ENCODE measurements at regions not wholly inside any gene's neighbourhood (a gene's known extent, or its start where the extent isn't known, plus 50 kb on each side); places are given as distances from the start of the nearest gene placed in this dataset.

- H3K4me1 ChIP-seq, result no peaks in the 10 kb centered on the region
- no peaks in the 10 kb centered on the region for H3K27me3 ChIP-seq
- H3K4me3 ChIP-seq, result no peak overlapping the region
- intact Hi-C loops (cut with DNase I; ENCODE audit: low total_unique reads), result no loop called here
- no peak for TF ChIP-seq POLR2A (IDR thresholded peaks at IDR 0.05)
- TF ChIP-seq, protein P1, sequence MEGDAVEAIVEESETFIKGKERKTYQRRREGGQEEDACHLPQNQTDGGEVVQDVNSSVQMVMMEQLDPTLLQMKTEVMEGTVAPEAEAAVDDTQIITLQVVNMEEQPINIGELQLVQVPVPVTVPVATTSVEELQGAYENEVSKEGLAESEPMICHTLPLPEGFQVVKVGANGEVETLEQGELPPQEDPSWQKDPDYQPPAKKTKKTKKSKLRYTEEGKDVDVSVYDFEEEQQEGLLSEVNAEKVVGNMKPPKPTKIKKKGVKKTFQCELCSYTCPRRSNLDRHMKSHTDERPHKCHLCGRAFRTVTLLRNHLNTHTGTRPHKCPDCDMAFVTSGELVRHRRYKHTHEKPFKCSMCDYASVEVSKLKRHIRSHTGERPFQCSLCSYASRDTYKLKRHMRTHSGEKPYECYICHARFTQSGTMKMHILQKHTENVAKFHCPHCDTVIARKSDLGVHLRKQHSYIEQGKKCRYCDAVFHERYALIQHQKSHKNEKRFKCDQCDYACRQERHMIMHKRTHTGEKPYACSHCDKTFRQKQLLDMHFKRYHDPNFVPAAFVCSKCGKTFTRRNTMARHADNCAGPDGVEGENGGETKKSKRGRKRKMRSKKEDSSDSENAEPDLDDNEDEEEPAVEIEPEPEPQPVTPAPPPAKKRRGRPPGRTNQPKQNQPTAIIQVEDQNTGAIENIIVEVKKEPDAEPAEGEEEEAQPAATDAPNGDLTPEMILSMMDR (IDR thresholded peaks at IDR 0.05), result no peak
- H3K9me3 ChIP-seq, result no peaks in the 10 kb centered on the region
- H3K27ac ChIP-seq, result no peak overlapping the region
- 62 to 70% methylated on average over 5 of the region's 5 CpGs for WGBS, 2 donors
- H3K36me3 ChIP-seq (ENCODE audit: low read depth, missing control alignments), result no peaks in the 10 kb centered on the region
- DNase-seq, result no peak
Observed at GRCh38 chr11:13101644-13102512, 92.8 kb downstream of the RASSF10 start.

DNA sequence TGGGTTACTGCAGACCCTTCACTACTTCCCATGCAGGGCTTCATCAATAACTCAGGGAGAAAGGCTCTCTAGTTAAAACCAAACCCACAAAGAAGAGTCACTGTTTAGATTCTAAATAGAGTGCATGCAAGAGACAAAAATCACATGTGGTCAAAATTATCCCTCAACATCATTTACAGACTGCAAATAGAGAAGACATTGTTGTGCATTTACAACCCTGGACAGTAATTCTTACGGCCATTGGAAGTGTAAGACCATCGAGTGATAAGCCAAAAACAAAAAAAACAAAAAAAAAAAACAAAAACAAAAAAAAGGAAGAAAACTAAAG, 93.4 kb downstream of the RASSF10 start:
- DNase-seq, result no peak
- no peaks in the 10 kb centered on the region for H3K9me3 ChIP-seq
- no peak overlapping the region for H3K27ac ChIP-seq
- no peaks in the 10 kb centered on the region for H3K27me3 ChIP-seq
- TF ChIP-seq, protein P1 (IDR thresholded peaks at IDR 0.05), result no peak
- no peak for TF ChIP-seq POLR2A (IDR thresholded peaks at IDR 0.05)
- intact Hi-C loops (cut with DNase I; ENCODE audit: low total_unique reads), result no loop called here
- H3K4me3 ChIP-seq, result no peak overlapping the region
- 49 to 60% methylated on average over 2 of the region's 2 CpGs for WGBS, 2 donors
- H3K4me1 ChIP-seq, result no peaks in the 10 kb centered on the region
- no peaks in the 10 kb centered on the region for H3K36me3 ChIP-seq (ENCODE audit: low read depth, missing control alignments)

DNA sequence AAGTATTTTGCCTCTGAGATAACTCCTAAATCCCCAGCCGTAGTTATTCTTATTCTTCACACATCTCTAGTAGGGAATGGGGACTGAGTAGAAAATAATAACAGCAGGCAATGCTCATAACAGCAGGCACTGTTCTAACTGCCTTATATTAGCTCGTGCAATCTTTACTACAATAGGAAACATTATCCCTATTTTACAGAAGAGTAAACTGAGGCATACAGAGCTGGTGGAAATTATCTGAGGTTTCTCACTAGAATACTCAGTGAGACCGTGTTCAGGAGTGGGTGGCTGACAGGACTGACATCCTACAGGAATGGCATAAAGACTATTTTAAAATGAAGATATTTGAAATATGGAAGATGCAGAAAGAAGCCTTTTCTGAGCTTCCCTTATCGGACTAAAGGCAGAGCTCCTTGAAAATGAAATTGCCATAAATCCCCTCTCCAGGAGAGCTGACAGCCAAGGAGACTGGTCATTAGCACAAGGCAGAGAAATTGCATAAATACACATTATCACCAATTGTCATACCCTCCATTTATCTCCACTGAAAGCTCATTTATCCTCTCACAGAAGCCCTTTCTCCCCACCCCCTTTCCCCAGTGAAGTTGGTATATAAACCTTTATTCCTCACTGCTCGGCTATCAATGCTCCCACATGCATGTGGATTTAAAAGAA, 93.9 kb downstream of the RASSF10 start:
- no peak for TF ChIP-seq POLR2A (IDR thresholded peaks at IDR 0.05)
- TF ChIP-seq, protein P1 (IDR thresholded peaks at IDR 0.05), result no peak

GRCh38 chr11:13103962-13104554, 94.9 kb downstream of the RASSF10 start:
- H3K27ac ChIP-seq, result no peak overlapping the region
- no peak overlapping the region for H3K4me3 ChIP-seq
- TF ChIP-seq, protein P1 (IDR thresholded peaks at IDR 0.05), result no peak
- TF ChIP-seq POLR2A (IDR thresholded peaks at IDR 0.05), result no peak
- DNase-seq, result no peak
- WGBS, 2 donors, result 32 to 50% methylated on average over 2 of the region's 2 CpGs
- H3K4me1 ChIP-seq, result no peaks in the 10 kb centered on the region
- H3K36me3 ChIP-seq (ENCODE audit: low read depth, missing control alignments), result no peaks in the 10 kb centered on the region
- no peaks in the 10 kb centered on the region for H3K27me3 ChIP-seq
- intact Hi-C loops (cut with DNase I; ENCODE audit: low total_unique reads), result no loop called here
- no peaks in the 10 kb centered on the region for H3K9me3 ChIP-seq

More for the DNA sequence above, 93.9 kb downstream of the RASSF10 start:
- Histone ChIP-seq H3K27me3 (no peaks in the 10 kb centered on the region), H3K36me3 (ENCODE audit: low read depth, missing control alignments) (no peaks in the 10 kb centered on the region), H3K27ac (no peak overlapping the region), H3K4me1 (no peaks in the 10 kb centered on the region), H3K9me3 (no peaks in the 10 kb centered on the region), H3K4me3 (no peak overlapping the region)
- WGBS, 2 donors, result 50 to 62% methylated on average over 5 of the region's 5 CpGs
- no peak for DNase-seq
- intact Hi-C loops (cut with DNase I; ENCODE audit: low total_unique reads), result no loop called here
